CD4-positive, alpha-beta T cell (primary cell): ENCODE measurements at regions not wholly inside any gene's neighbourhood (a gene's known extent, or its start where the extent isn't known, plus 50 kb on each side); places are given as distances from the start of the nearest gene placed in this dataset.

Source experiments
- ATAC-seq: fragments of 200-7000 bp; cut with Tn5 transposase; one replicate; pipeline ENCODE4 v1.10.0; 2022; ENCODE audit warnings: mild to moderate bottlenecking; ENCODE audit not compliant: poor library complexity
- CTCF ChIA-PET: fragments of 350-600 bp; sonication (Branson Sonifier 250); formaldehyde crosslinking; loops from one replicate; lab custom pipeline; 2021; ENCODE audit warnings: antibody characterized with exemption, inconsistent platforms; lab: Charles Lee
- POLR2A ChIA-PET: fragments of 350-600 bp; sonication (Branson Sonifier 250); formaldehyde crosslinking; loops from one replicate; lab custom pipeline; 2021; ENCODE audit warnings: antibody characterized with exemption, inconsistent platforms; lab: Charles Lee
- DNase-seq, 14 experiments: peaks; one replicate each; pipeline ENCODE4 v3.0.0-alpha.2; 2013 to 2020; ENCODE audit warnings: mixed read lengths in 2 of 14
- H3K27ac ChIP-seq, 2 donors: one replicate each; pipeline versions ENCODE4 v1.5.1 to v1.7.0; 2013; ENCODE audit warnings: low read length in 2 of 2, low read depth in 1 of 2, mild to moderate bottlenecking in 1 of 2
- H3K27me3 ChIP-seq, 2 experiments: 1 replicate in 1 of 2; 2 replicates in 1 of 2; pipeline versions ENCODE4 v1.6.1 to v1.7.0; 2013; ENCODE audit warnings: low read length in 2 of 2, control low read depth in 1 of 2, mild to moderate bottlenecking in 1 of 2, moderate library complexity in 1 of 2; ENCODE audit not compliant: insufficient read depth in 2 of 2, control insufficient read depth in 1 of 2
- H3K36me3 ChIP-seq: one replicate; pipeline ENCODE4 v1.6.1; 2013; ENCODE audit warnings: low read length, control low read depth; ENCODE audit not compliant: insufficient read depth
- H3K4me1 ChIP-seq: one replicate; pipeline ENCODE4 v1.6.1; 2013; ENCODE audit warnings: low read length, control low read depth; ENCODE audit not compliant: insufficient read depth
- H3K4me3 ChIP-seq: one replicate; pipeline ENCODE4 v1.5.1; 2013; ENCODE audit warnings: mild to moderate bottlenecking, low read length, moderate library complexity
- H3K9me3 ChIP-seq, 2 experiments: 1 replicate in 1 of 2; 2 replicates in 1 of 2; pipeline versions ENCODE4 v1.6.1 to v1.7.0; 2013; ENCODE audit warnings: low read length in 2 of 2, mild to moderate bottlenecking in 2 of 2, control low read depth in 1 of 2, moderate library complexity in 1 of 2; ENCODE audit not compliant: control insufficient read depth in 1 of 2, insufficient read depth in 1 of 2
- H3K27ac Mint-ChIP-seq: one replicate; pipeline ENCODE4 v1.8.0; 2020; ENCODE audit warnings: mixed read lengths
- H3K27me3 Mint-ChIP-seq: one replicate; pipeline ENCODE4 v1.8.0; 2021; ENCODE audit warnings: mixed read lengths
- H3K36me3 Mint-ChIP-seq: one replicate; pipeline ENCODE4 v1.8.0; 2021; ENCODE audit warnings: low read depth, mixed read lengths
- H3K4me1 Mint-ChIP-seq: one replicate; pipeline ENCODE4 v1.8.0; 2021; ENCODE audit warnings: low read depth, mixed read lengths
- H3K4me3 Mint-ChIP-seq: one replicate; pipeline ENCODE4 v1.8.0; 2020; ENCODE audit warnings: mild to moderate bottlenecking, mixed read lengths
- H3K9me3 Mint-ChIP-seq: one replicate; pipeline ENCODE4 v1.8.0; 2020; ENCODE audit warnings: mixed read lengths
- intact Hi-C, 2 experiments: fragments of 100-400 bp; cut with DNase I in 1 of 2; cut with micrococcal nuclease in 1 of 2; formaldehyde crosslinking; loops; one replicate each; pipeline versions ENCODE4 v1.15.1 to v1.9.0; 2023 to 2025; cut with DNase I, micrococcal nuclease
- TF ChIP-seq, protein P1 (sequence below): fragments of 200-600 bp; IDR thresholded peaks from one replicate; pipeline ENCODE4 v1.8.0; 2022; ENCODE audit warnings: antibody characterized with exemption, mild to moderate bottlenecking

DNA sequence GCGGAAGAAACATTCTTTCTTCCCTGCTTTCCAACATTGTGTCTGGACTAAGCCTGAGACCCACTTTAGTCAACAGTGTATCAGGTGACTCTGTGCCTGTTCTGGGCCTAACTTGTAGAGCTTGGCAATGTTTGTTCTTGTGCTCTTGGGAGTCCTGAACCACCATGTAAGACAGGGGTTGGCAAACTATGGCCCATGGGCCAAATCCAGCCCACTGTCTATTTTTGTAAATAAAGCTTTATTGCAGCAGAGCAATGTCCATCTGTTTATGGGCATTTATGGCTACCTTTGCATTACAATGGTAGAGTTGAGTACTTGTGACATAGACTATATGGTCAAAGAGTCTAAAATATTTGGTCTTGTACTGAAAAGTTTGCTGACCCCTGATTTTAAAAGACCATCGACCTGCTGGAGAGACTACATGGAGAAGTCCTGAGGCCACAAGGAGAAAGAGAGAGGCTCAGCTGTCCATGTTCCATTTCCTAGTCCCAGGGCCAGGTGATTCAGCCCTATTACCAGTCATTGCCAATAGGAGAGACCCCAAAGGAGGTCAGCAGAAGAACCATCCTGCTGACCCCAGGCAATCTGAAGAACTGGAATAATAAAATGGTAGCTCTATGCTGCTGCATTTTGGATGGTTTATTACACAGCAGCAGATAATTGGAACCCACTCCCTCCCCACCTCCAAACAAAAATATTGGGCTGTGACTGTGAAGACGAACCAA, 211.3 kb downstream of the AUH start:
- Mint-ChIP-seq H3K36me3 (no peaks in the 10 kb centered on the region), H3K9me3 (no peaks in the 10 kb centered on the region), H3K4me3 (peak overlapping the region; percentile 7), H3K27me3 (no peaks in the 10 kb centered on the region), H3K27ac (peak overlapping the region; percentile 43), H3K4me1 (peaks cover 56% of the 10 kb centered on the region)
- no peak overlapping the region for H3K4me3 ChIP-seq
- CTCF ChIA-PET, result interaction anchor here (0.6 kb wide), 1 partner anchor 41 kb away, joined by 3 read pairs; no protein-coding TSS in a partner anchor
- no peak overlapping the region for H3K27ac ChIP-seq
- H3K27me3 ChIP-seq, result no peaks in the 10 kb centered on the region
- ATAC-seq (no peak), DNase-seq (no peak)
- intact Hi-C loops, result loop anchor here in 1 of 2 experiments (5.0 kb wide), 1 partner anchor 103 kb away; no protein-coding TSS in a partner anchor
- TF ChIP-seq, protein P1, sequence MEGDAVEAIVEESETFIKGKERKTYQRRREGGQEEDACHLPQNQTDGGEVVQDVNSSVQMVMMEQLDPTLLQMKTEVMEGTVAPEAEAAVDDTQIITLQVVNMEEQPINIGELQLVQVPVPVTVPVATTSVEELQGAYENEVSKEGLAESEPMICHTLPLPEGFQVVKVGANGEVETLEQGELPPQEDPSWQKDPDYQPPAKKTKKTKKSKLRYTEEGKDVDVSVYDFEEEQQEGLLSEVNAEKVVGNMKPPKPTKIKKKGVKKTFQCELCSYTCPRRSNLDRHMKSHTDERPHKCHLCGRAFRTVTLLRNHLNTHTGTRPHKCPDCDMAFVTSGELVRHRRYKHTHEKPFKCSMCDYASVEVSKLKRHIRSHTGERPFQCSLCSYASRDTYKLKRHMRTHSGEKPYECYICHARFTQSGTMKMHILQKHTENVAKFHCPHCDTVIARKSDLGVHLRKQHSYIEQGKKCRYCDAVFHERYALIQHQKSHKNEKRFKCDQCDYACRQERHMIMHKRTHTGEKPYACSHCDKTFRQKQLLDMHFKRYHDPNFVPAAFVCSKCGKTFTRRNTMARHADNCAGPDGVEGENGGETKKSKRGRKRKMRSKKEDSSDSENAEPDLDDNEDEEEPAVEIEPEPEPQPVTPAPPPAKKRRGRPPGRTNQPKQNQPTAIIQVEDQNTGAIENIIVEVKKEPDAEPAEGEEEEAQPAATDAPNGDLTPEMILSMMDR, result no peak
- POLR2A ChIA-PET, result interaction anchor here (0.6 to 1.4 kb wide), 7 partner anchors 11 to 1539 kb away, joined by 3 to 4 read pairs (median 3); no protein-coding TSS in a partner anchor
- H3K36me3 ChIP-seq, result no peaks in the 10 kb centered on the region
- H3K4me1 ChIP-seq, result peaks cover 24% of the 10 kb centered on the region
- peaks cover 0 to 10% of the 10 kb centered on the region in 2 experiments for H3K9me3 ChIP-seq

DNA sequence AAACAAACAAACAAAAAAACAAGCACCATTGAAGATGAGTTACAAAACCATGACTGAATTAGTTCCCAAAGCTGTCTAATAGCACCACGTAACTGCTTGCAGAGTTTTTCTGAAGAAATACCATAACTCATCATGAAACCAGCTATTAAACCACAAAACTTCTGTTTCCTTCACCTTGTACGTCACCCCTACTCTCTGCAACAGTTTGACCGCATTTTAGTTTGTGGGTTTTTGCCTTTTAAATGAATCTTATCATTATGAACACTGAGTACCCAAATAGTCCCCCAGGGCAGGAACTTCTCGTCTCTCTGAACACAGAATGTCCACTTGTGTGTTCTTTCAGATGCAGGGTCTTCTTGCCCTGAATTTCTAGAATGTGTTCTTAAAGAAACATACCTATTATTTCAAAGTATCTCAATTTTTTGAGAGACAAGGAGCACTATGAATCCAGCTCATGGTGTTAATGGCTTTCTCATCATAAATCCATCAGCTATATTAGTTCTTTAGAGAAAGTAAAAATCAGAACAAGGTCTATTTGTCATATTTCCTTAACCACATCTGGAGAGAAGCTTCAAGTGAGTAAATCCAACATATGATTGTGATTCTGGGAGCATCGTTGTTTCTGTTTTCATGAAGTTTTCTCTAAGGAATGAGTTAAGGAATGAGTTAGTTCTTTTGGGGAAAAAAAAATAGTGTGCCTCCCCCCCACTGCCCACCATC, 210.6 kb downstream of the AUH start:
- Mint-ChIP-seq H3K27me3 (no peaks in the 10 kb centered on the region), H3K4me3 (peak overlapping the region; percentile 7), H3K27ac (peak overlapping the region; percentile 43), H3K4me1 (peaks cover 51% of the 10 kb centered on the region), H3K36me3 (no peaks in the 10 kb centered on the region), H3K9me3 (no peaks in the 10 kb centered on the region)
- ChIA-PET CTCF (interaction anchor here (0.6 kb wide), 1 partner anchor 40 kb away, joined by 3 read pairs; no protein-coding TSS in a partner anchor), POLR2A (interaction anchor here (0.6 to 1.4 kb wide), 7 partner anchors 12 to 271 kb away, joined by 3 to 4 read pairs (median 3); no protein-coding TSS in a partner anchor)
- intact Hi-C loops, result loop anchor here in 1 of 2 experiments (1.0 to 5.0 kb wide), 3 partner anchors 42 to 104 kb away; no protein-coding TSS in a partner anchor
- Histone ChIP-seq H3K27ac (no peak overlapping the region), H3K4me3 (no peak overlapping the region), H3K4me1 (peaks cover 24% of the 10 kb centered on the region), H3K27me3 (no peaks in the 10 kb centered on the region), H3K9me3 (peaks cover 0 to 10% of the 10 kb centered on the region in 2 experiments), H3K36me3 (no peaks in the 10 kb centered on the region)
- ATAC-seq (peak; percentile 86), DNase-seq (peak in 3 of 14 experiments; percentile 80 to 88 (median 84))
- TF ChIP-seq, protein P1, result no peak

DNA sequence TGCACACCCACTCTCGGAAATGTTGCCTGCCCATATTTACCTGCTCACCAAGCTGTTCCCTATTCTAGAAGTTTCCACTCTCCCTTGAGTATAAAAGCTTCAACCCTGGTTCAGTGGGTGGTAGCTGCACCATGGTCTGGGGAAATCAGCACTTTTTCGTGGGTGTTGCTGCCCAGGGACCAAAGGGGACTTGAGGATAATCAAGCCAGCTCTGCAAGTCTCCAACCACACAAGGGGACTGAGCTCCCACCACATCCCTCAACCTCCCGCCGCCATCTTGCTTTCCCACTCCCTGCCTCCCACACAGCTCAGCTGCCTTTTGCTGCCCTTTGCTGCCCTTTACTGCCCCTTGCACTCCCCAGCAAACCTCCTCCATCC, 210.0 kb downstream of the AUH start:
- H3K27ac Mint-ChIP-seq, result peak overlapping the region; percentile 43
- no peaks in the 10 kb centered on the region for H3K27me3 Mint-ChIP-seq
- Histone ChIP-seq H3K4me3 (no peak overlapping the region), H3K27me3 (no peaks in the 10 kb centered on the region), H3K9me3 (peaks cover 0 to 10% of the 10 kb centered on the region in 2 experiments), H3K27ac (no peak overlapping the region), H3K36me3 (no peaks in the 10 kb centered on the region), H3K4me1 (peaks cover 24% of the 10 kb centered on the region)
- no peaks in the 10 kb centered on the region for H3K9me3 Mint-ChIP-seq
- intact Hi-C loops, result loop anchor here in 1 of 2 experiments (1.0 to 5.0 kb wide), 3 partner anchors 42 to 104 kb away; no protein-coding TSS in a partner anchor
- ATAC-seq, result no peak
- peaks cover 51% of the 10 kb centered on the region for H3K4me1 Mint-ChIP-seq
- CTCF ChIA-PET, result no interaction called here
- TF ChIP-seq, protein P1, result no peak
- H3K36me3 Mint-ChIP-seq, result no peaks in the 10 kb centered on the region
- H3K4me3 Mint-ChIP-seq, result no peak overlapping the region
- POLR2A ChIA-PET, result interaction anchor here (1.2 to 1.4 kb wide), 2 partner anchors 41 to 52 kb away, joined by 3 to 4 read pairs; no protein-coding TSS in a partner anchor
- no peak for DNase-seq
